Activated T-cell treated with anti-CD3 and anti-CD28 coated beads, Interleukin-2, amount 50 U/mL, for 72 hours (primary cell): ENCODE measurements at regions not wholly inside any gene's neighbourhood (a gene's known extent, or its start where the extent isn't known, plus 50 kb on each side); places are given as distances from the start of the nearest gene placed in this dataset.

Experiments used
- ATAC-seq, 2 donors: fragments of 150-1000 bp; cut with Tn5 transposase; replicated peaks in 1 of 2; 2 replicates each; pipeline ENCODE4 v1.10.0; 2021; ENCODE audit warnings: moderate library complexity in 2 of 2, mild to moderate bottlenecking in 1 of 2
- DNase-seq, 2 donors: peaks; one replicate each; pipeline ENCODE4 v3.0.0; 2021 to 2022; ENCODE audit warnings: mixed read lengths in 1 of 2
- H3K27ac Mint-ChIP-seq: one replicate; pipeline ENCODE4 v1.8.0; 2022; ENCODE audit warnings: mild to moderate bottlenecking, moderate library complexity, mixed read lengths
- H3K27me3 Mint-ChIP-seq: one replicate; pipeline ENCODE4 v1.8.0; 2022; ENCODE audit warnings: low read depth, mixed read lengths
- H3K36me3 Mint-ChIP-seq, 2 donors: one replicate each; pipeline ENCODE4 v1.8.0; 2022; ENCODE audit warnings: mixed read lengths in 2 of 2, mild to moderate bottlenecking in 1 of 2; ENCODE audit not compliant: insufficient read depth in 2 of 2
- H3K4me1 Mint-ChIP-seq: one replicate; pipeline ENCODE4 v1.8.0; 2022; ENCODE audit warnings: low read depth, mixed read lengths
- H3K4me3 Mint-ChIP-seq, 2 donors: one replicate each; pipeline ENCODE4 v1.8.0; 2022; ENCODE audit warnings: mild to moderate bottlenecking in 2 of 2, mixed read lengths in 2 of 2, moderate library complexity in 2 of 2
- H3K9me3 Mint-ChIP-seq, 2 donors: one replicate each; pipeline ENCODE4 v1.8.0; 2022; ENCODE audit warnings: mixed read lengths in 2 of 2

GRCh38 chr9:93865716-93866115, 89.4 kb downstream of the BARX1 start:
- ATAC-seq: no peak
- Mint-ChIP-seq H3K27me3 (peaks cover 16% of the 10 kb centered on the region), H3K9me3 (no peaks in the 10 kb centered on the region), H3K4me1 (no peaks in the 10 kb centered on the region), H3K36me3 (no peaks in the 10 kb centered on the region), H3K27ac (no peak overlapping the region), H3K4me3 (no peak overlapping the region)
- no peak for DNase-seq

DNA sequence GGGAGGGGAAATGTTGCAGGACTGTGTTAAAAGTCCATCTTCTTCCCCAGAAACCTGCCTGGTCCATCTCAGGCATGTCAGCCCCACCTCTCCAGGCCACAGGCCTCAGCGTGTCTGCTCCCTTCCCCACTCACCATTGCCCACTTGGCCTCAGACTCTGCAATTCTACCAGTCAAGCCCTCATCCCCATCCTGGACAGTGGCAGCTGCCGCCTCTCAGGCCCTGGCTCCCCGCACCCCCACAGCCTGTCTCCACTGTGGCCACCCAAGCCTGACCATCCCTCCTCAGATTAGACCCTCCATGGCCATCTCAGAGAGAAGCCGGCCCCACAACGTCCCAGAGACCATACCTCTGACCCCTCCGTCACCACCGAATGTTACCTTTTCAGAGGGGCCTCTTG, 89.9 kb downstream of the BARX1 start:
- DNase-seq (no peak), ATAC-seq (no peak)
- Mint-ChIP-seq H3K36me3 (no peaks in the 10 kb centered on the region), H3K4me1 (no peaks in the 10 kb centered on the region), H3K27me3 (peaks cover 20% of the 10 kb centered on the region), H3K9me3 (no peaks in the 10 kb centered on the region), H3K27ac (no peak overlapping the region), H3K4me3 (no peak overlapping the region)

GRCh38 chr9:93864840-93865239, 90.3 kb downstream of the BARX1 start:
- DNase-seq (no peak), ATAC-seq (no peak)
- Mint-ChIP-seq H3K9me3 (no peaks in the 10 kb centered on the region), H3K4me3 (no peak overlapping the region), H3K36me3 (no peaks in the 10 kb centered on the region), H3K27ac (no peak overlapping the region), H3K4me1 (no peaks in the 10 kb centered on the region), H3K27me3 (peaks cover 24% of the 10 kb centered on the region)

DNA sequence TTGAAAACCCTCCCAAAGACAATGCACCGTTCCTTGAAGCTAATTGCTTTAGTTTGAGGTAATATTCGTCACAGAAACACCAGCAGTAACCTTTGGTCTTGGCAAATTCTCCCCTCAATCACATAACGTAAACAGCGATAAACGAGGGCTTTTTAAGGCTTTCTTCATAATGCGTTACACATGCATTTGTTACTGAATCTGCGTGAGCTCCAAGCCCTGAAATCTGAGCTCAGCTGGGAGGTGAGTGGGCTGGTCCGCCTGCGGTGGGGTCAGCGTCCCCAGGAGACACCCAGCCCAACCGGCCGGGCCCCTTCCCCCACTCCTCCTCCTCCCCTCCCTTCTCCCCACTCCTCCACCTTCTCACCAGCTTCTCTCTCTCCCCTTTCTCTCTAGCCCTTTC, 91.1 kb downstream of the BARX1 start:
- Mint-ChIP-seq H3K36me3 (no peaks in the 10 kb centered on the region), H3K4me1 (no peaks in the 10 kb centered on the region), H3K9me3 (no peaks in the 10 kb centered on the region), H3K27me3 (peaks cover 31% of the 10 kb centered on the region), H3K27ac (no peak overlapping the region), H3K4me3 (no peak overlapping the region)
- DNase-seq (no peak), ATAC-seq (no peak)

- no peak for ATAC-seq
- no peaks in the 10 kb centered on the region for H3K4me1 Mint-ChIP-seq
- no peak overlapping the region for H3K27ac Mint-ChIP-seq
- H3K4me3 Mint-ChIP-seq: no peak overlapping the region
- peaks cover 40% of the 10 kb centered on the region for H3K27me3 Mint-ChIP-seq
- H3K36me3 Mint-ChIP-seq: no peaks in the 10 kb centered on the region
- H3K9me3 Mint-ChIP-seq: no peaks in the 10 kb centered on the region
- DNase-seq: no peak
These were observed 92.1 kb downstream of the BARX1 start for GRCh38 chr9:93862877-93863545.

- no peaks in the 10 kb centered on the region for H3K36me3 Mint-ChIP-seq
- peaks cover 43% of the 10 kb centered on the region for H3K27me3 Mint-ChIP-seq
- H3K27ac Mint-ChIP-seq: no peak overlapping the region
- H3K4me1 Mint-ChIP-seq: no peaks in the 10 kb centered on the region
- ATAC-seq (no peak), DNase-seq (no peak)
- H3K4me3 Mint-ChIP-seq: no peak overlapping the region
- H3K9me3 Mint-ChIP-seq: no peaks in the 10 kb centered on the region
These were observed 93.3 kb downstream of the BARX1 start for GRCh38 chr9:93861736-93862358.

- no peak overlapping the region for H3K27ac Mint-ChIP-seq
These were observed 94.2 kb downstream of the BARX1 start for GRCh38 chr9:93860694-93861658.

DNA sequence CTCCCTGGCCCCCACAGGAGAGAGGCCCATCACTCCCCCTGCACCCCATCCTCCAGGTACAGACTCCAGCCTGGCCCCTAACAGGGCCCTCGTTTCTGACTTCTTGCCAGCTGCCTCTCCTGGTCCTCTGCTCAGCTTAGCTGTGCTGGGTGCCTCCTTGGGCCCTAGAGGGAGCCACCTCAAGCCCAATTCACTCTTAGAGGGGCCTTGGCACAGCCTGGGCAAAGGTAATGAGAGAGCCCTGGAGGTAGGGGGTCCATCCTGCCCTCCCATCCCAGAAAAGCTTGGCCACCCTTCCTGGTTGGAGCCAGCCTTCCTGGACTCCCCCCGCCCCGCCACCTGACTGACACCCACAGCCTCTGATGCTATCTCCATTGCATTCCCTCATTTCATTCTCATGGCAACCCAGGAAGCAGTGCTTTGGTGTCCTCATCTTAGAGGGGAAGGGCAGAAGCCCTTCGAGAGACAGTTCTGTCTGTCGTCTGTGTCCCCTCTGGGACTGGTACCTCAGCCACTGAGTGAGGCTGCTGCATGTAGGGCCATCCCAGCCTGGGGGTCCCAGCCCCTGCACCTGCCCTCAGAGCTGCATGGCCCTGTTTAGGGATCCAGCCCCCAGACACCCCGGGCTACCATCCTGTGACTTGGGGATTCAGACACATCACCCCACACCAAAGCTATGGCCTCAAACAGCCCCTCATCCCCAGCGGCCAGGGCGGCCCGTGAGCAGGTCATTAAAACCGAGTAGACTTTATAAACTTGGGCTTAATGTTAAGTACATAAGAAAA, 95.5 kb downstream of the BARX1 start:
- ATAC-seq (no peak), DNase-seq (no peak)
- Mint-ChIP-seq H3K4me1 (no peaks in the 10 kb centered on the region), H3K4me3 (no peak overlapping the region), H3K36me3 (peaks cover 3% of the 10 kb centered on the region in 2 donors), H3K9me3 (peaks cover 0 to 2% of the 10 kb centered on the region in 2 donors), H3K27me3 (peaks cover 60% of the 10 kb centered on the region), H3K27ac (no peak overlapping the region)

More at GRCh38 chr9:93860694-93861658, 94.2 kb downstream of the BARX1 start:
- DNase-seq (no peak), ATAC-seq (no peak)
- H3K27me3 Mint-ChIP-seq: peaks cover 52% of the 10 kb centered on the region
- no peaks in the 10 kb centered on the region for H3K9me3 Mint-ChIP-seq
- H3K4me1 Mint-ChIP-seq: no peaks in the 10 kb centered on the region
- H3K36me3 Mint-ChIP-seq: no peaks in the 10 kb centered on the region
- no peak overlapping the region for H3K4me3 Mint-ChIP-seq

- Mint-ChIP-seq H3K9me3 (peaks cover 2 to 3% of the 10 kb centered on the region in 2 donors), H3K4me3 (no peak overlapping the region)
These were observed 97.6 kb downstream of the BARX1 start for GRCh38 chr9:93857528-93857927.

DNA sequence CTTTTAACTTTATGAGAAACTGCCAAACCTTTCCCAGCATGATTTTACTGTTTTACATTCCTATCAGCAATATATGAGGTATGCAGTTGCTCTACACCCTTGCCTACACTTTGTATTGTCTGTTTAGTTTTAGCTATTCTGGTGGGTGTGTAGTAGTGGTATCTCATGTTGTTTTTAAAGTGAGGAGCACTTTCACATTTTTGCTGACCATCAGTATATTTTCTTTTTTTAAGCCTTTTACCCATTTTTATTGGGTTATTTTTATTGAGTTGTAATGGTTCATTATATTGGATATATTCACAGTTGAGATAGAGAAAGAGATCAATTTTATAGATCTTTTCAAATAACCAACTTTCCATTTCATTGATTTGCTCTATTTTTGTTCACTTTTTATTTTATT, 102.4 kb downstream of the BARX1 start:
- Mint-ChIP-seq H3K36me3 (peaks cover 5% of the 10 kb centered on the region in 2 donors), H3K4me3 (no peak overlapping the region), H3K9me3 (peaks cover 2 to 3% of the 10 kb centered on the region in 2 donors), H3K27me3 (peaks cover 53% of the 10 kb centered on the region), H3K4me1 (no peaks in the 10 kb centered on the region), H3K27ac (no peak overlapping the region)
- ATAC-seq: no peak
- DNase-seq: no peak

More at GRCh38 chr9:93857528-93857927, 97.6 kb downstream of the BARX1 start:
- Mint-ChIP-seq H3K27ac (no peak overlapping the region), H3K27me3 (peaks cover 62% of the 10 kb centered on the region), H3K4me1 (no peaks in the 10 kb centered on the region), H3K36me3 (peaks cover 5% of the 10 kb centered on the region in 2 donors)
- no peak for DNase-seq
- ATAC-seq: no peak

DNA sequence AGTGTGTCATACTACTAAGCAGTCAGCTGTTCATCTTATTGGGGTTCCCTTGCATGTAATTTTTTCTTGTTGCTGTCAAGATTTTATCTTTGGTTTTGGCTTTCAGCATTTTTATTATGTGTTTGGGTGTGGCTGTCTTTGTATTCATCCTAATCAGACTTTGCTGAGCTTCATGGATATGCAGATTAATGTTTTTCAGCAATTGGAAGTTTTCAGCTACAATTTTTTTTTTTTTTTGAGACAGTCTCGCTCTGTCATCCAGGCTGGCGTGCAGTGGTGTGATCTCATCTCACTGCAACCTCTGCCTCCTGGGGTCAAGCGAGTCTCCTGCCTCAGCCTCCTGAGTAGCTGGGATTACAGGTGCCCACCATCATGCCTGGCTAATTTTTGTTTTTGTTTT, 108.8 kb downstream of the BARX1 start:
- peaks cover 2 to 4% of the 10 kb centered on the region in 2 donors for H3K36me3 Mint-ChIP-seq
- peaks cover 1 to 4% of the 10 kb centered on the region in 2 donors for H3K9me3 Mint-ChIP-seq
- no peaks in the 10 kb centered on the region for H3K4me1 Mint-ChIP-seq
- peaks cover 58% of the 10 kb centered on the region for H3K27me3 Mint-ChIP-seq
- no peak for ATAC-seq
- no peak for DNase-seq
- H3K27ac Mint-ChIP-seq: no peak overlapping the region
- H3K4me3 Mint-ChIP-seq: no peak overlapping the region

DNA sequence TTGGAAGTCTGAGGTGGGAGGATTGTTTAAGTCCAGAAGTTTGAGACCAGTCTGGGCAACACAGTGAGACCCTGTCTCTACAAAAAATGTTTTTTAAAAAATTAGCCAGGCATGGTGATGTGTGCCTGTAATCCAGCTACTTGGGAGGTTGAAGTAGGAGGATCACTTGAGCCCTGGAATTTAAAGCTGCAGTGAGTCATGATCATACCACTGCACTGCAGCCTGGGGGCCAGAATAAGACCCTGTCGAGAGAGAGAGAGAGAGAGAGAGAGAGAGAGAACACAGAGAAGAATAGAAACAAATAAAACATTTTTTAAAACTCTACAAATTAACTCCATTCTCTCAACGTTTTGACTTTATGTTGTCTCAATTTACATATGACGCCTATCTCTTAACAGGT, 111.8 kb downstream of the BARX1 start:
- H3K4me1 Mint-ChIP-seq: no peaks in the 10 kb centered on the region
- no peak for ATAC-seq
- no peak overlapping the region for H3K27ac Mint-ChIP-seq
- H3K36me3 Mint-ChIP-seq: peaks cover 2 to 4% of the 10 kb centered on the region in 2 donors
- no peak overlapping the region for H3K4me3 Mint-ChIP-seq
- H3K27me3 Mint-ChIP-seq: peaks cover 47% of the 10 kb centered on the region
- H3K9me3 Mint-ChIP-seq: peaks cover 1 to 4% of the 10 kb centered on the region in 2 donors
- no peak for DNase-seq
